ENCODE measurements at regions not wholly inside any gene's neighbourhood (a gene's known extent, or its start where the extent isn't known, plus 50 kb on each side); places are given as distances from the start of the nearest gene placed in this dataset.

DNA sequence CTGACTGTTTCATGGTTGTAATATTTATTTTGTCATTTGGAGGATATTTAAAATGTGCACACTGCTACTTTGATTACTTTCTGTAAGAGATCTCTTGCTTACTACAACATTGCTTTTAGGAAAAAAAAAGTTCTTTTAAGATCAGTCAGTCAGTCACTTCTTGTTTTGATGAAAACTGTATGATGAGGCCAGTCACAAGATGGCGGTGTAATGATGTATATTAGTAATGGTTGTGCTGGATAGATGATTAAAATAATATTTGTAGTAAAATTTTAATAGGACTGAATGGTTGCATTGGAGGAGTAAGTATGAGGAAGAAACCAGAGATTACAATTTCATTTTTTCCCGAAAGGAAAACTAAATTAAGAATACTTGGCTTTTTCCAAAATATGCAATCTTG lies 2411.1 kb downstream of the PCDH9 start:
- no peaks in the 10 kb centered on the region for H3K4me1 ChIP-seq (replicated peaks in 1 of 2)
- H3K27me3 ChIP-seq, result no peaks in the 10 kb centered on the region
- 81 to 86% (median 85%) methylated on average over 2 of the region's 2 CpGs for WGBS, 4 donors
- no peak for TF ChIP-seq POLR2A (IDR thresholded peaks at IDR 0.05)
- TF ChIP-seq, protein P1, sequence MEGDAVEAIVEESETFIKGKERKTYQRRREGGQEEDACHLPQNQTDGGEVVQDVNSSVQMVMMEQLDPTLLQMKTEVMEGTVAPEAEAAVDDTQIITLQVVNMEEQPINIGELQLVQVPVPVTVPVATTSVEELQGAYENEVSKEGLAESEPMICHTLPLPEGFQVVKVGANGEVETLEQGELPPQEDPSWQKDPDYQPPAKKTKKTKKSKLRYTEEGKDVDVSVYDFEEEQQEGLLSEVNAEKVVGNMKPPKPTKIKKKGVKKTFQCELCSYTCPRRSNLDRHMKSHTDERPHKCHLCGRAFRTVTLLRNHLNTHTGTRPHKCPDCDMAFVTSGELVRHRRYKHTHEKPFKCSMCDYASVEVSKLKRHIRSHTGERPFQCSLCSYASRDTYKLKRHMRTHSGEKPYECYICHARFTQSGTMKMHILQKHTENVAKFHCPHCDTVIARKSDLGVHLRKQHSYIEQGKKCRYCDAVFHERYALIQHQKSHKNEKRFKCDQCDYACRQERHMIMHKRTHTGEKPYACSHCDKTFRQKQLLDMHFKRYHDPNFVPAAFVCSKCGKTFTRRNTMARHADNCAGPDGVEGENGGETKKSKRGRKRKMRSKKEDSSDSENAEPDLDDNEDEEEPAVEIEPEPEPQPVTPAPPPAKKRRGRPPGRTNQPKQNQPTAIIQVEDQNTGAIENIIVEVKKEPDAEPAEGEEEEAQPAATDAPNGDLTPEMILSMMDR (IDR thresholded peaks at IDR 0.05), result no peak
- H3K36me3 ChIP-seq (replicated peaks in 1 of 2), result no peaks in the 10 kb centered on the region
- no peak overlapping the region for H3K27ac ChIP-seq
- intact Hi-C loops (cut with DNase I), result no loop called here
- no peaks in the 10 kb centered on the region for H3K9me3 ChIP-seq (replicated peaks in 1 of 3)
- H3K4me3 ChIP-seq, result no peak overlapping the region
- no peak for DNase-seq

DNA sequence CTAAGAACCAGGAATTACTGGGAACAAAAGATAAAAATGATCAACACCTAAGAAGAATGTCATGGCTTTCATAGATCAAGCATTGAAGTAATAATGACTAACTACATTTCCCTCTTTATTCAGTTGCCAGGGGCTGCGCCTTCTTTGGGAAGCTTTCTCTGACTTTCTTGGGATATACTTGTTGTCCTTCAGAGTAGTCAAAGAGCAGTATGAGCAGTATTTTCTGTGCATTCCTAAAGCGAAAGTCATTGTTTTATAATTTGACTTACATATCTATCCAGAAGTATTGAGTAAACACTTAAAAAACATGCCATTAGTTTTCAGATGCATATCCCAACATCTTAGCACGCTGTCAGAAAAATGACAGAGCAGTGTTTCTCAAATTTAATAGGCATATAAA lies 2412.4 kb downstream of the PCDH9 start:
- no peak overlapping the region for H3K4me3 ChIP-seq
- 75 to 81% (median 78%) methylated on average over 3 of the region's 3 CpGs for WGBS, 4 donors
- no peaks in the 10 kb centered on the region for H3K4me1 ChIP-seq (replicated peaks in 1 of 2)
- intact Hi-C loops (cut with DNase I), result no loop called here
- no peaks in the 10 kb centered on the region for H3K36me3 ChIP-seq (replicated peaks in 1 of 2)
- no peaks in the 10 kb centered on the region for H3K9me3 ChIP-seq (replicated peaks in 1 of 3)
- no peak for DNase-seq
- TF ChIP-seq, protein P1 (IDR thresholded peaks at IDR 0.05), result no peak
- TF ChIP-seq POLR2A (IDR thresholded peaks at IDR 0.05), result no peak
- no peak overlapping the region for H3K27ac ChIP-seq
- no peaks in the 10 kb centered on the region for H3K27me3 ChIP-seq

DNA sequence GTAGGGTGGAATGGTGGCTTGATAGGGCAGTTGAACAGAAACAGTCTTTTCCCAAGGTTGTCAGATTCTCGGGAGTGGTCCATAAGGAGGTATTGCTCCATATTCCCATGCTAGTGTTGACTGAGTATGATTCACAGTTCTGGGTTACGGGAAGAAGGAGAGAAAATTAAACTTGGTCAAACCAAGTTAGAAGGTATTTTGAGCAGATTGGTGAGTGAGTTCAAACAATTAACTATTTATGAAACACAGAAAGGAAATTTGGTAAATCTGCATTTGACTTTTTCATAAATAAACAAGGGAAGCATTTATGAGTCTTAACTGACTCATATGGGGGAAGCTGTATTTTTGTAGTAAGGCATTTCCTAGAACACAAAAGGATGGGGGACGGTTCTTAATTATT lies 2419.4 kb downstream of the PCDH9 start:
- intact Hi-C loops (cut with DNase I), result no loop called here
- Histone ChIP-seq H3K36me3 (replicated peaks in 1 of 2) (no peaks in the 10 kb centered on the region), H3K4me1 (replicated peaks in 1 of 2) (no peaks in the 10 kb centered on the region), H3K27me3 (no peaks in the 10 kb centered on the region), H3K27ac (no peak overlapping the region), H3K4me3 (no peak overlapping the region), H3K9me3 (replicated peaks in 1 of 3) (no peaks in the 10 kb centered on the region)
- no peak for DNase-seq
- TF ChIP-seq, protein P1 (IDR thresholded peaks at IDR 0.05), result no peak
- no peak for TF ChIP-seq POLR2A (IDR thresholded peaks at IDR 0.05)
- WGBS, 4 donors, result 62 to 80% (median 74%) methylated on average over 3 of the region's 3 CpGs

DNA sequence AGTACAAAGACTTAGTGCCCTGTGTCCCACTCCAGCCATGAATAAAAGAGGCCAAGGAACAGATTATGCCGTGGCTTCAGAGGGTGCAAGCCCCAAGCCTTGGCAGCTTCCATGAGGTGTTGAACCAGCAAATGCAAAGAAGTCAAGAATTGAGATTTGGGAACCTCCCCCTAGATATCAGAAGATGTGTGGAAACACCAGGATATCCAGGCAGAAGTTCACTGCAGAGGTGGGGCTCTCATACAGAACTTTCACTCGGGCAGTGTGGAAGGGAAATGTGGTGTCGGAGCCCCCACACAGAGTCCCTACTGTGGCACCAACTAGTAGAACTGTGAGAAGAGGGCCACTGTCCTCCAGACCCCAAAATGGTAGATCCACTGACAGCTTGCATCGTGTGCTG lies 2421.4 kb downstream of the PCDH9 start:
- H3K27me3 ChIP-seq, result no peaks in the 10 kb centered on the region
- no peaks in the 10 kb centered on the region for H3K36me3 ChIP-seq (replicated peaks in 1 of 2)
- TF ChIP-seq POLR2A (IDR thresholded peaks at IDR 0.05), result no peak
- TF ChIP-seq, protein P1 (IDR thresholded peaks at IDR 0.05), result no peak
- DNase-seq, result no peak
- intact Hi-C loops (cut with DNase I), result no loop called here
- H3K9me3 ChIP-seq (replicated peaks in 1 of 3), result no peaks in the 10 kb centered on the region
- 79 to 82% (median 82%) methylated on average over 3 to 4 of the region's 4 CpGs for WGBS, 4 donors
- H3K4me1 ChIP-seq (replicated peaks in 1 of 2), result no peaks in the 10 kb centered on the region
- no peak overlapping the region for H3K27ac ChIP-seq
- no peak overlapping the region for H3K4me3 ChIP-seq
